ENCODE measurements at regions not wholly inside any gene's neighbourhood (a gene's known extent, or its start where the extent isn't known, plus 50 kb on each side); places are given as distances from the start of the nearest gene placed in this dataset.

DNA sequence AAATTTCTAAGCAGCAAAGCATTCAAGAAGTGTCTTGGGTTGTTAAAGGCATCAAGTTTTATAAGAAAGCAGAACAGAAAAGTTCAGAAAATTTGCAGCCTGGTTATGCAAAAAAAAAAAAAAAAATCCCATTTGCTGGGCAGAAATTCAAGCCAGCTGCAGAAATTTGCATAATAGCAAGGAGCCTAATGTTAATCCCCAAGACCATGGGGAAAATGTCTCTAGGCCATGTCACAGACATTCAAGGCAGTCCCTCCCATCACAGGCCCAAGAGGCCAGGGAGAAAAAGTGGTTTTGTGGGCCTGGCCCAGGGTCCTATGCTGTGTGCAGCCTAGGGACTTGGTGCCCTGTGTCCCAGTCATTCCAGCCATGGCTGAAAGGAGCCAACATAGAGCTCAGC is 269.0 kb upstream of the SLC39A10 start:
- DNase-seq (ENCODE audit: low spot score) = no peak
- no peak for ATAC-seq (ENCODE audit: low FRiP score)
- TF ChIP-seq, protein P1, sequence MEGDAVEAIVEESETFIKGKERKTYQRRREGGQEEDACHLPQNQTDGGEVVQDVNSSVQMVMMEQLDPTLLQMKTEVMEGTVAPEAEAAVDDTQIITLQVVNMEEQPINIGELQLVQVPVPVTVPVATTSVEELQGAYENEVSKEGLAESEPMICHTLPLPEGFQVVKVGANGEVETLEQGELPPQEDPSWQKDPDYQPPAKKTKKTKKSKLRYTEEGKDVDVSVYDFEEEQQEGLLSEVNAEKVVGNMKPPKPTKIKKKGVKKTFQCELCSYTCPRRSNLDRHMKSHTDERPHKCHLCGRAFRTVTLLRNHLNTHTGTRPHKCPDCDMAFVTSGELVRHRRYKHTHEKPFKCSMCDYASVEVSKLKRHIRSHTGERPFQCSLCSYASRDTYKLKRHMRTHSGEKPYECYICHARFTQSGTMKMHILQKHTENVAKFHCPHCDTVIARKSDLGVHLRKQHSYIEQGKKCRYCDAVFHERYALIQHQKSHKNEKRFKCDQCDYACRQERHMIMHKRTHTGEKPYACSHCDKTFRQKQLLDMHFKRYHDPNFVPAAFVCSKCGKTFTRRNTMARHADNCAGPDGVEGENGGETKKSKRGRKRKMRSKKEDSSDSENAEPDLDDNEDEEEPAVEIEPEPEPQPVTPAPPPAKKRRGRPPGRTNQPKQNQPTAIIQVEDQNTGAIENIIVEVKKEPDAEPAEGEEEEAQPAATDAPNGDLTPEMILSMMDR (IDR thresholded peaks at IDR 0.05) = no peak

DNA sequence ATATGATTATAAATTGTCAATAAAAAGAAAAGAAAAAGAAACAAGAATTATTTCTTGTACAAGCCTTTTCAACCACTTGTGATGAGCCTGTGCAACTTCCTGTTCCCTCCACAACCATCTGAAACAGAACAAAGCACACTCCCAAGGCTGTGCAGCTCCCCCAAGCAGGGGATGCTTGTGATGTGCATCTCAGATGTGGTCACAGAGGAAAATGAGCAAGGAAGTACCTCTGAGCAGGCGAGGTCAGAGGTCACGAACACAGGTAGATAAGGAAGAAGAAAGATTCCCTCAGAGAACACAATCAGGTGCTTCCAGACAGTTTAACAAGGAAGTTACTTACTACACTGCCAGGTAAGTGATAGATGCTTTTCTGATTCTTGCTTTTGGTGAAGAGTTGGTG is 274.8 kb upstream of the SLC39A10 start:
- ATAC-seq (ENCODE audit: low FRiP score) = no peak
- TF ChIP-seq, protein P1 (IDR thresholded peaks at IDR 0.05) = no peak
- DNase-seq (ENCODE audit: low spot score) = no peak

DNA sequence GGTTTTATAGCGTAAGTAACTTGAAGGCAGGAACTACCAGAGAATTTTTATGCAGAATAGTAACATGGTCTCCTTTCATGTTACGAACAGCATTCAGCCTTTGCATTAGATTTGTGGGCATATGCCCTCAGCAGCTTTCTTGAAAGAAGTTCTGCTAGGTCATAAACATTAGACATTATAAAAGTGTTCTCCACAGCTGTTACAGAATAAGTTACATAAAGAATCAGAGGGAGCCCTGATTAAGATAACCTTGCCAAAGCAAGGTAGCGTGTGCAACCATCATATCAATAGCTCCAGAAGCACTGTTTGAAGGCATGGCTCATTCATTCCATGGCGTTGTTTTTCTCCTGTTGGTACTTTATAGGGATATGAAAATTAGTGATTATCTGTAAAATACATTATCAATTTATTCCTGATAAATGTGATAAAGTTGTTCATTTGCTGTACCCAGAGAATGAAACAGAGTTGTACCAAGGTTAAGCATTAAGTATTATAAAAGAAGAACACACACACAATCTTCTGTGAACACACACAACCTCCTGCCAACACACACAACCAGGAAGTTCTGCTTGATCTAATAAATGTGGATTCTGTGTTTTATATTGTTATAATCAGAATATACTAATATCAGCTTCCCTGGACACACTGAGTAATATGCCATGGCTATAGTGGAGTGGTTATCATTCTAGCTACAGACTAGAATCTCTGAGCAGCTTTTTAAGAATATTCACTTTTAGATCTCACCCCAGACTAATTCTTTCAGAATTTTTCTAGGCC is 286.7 kb upstream of the SLC39A10 start:
- TF ChIP-seq, protein P1 (IDR thresholded peaks at IDR 0.05) = no peak
- no peak for DNase-seq (ENCODE audit: low spot score)
- no peak for ATAC-seq (ENCODE audit: low FRiP score)

DNA sequence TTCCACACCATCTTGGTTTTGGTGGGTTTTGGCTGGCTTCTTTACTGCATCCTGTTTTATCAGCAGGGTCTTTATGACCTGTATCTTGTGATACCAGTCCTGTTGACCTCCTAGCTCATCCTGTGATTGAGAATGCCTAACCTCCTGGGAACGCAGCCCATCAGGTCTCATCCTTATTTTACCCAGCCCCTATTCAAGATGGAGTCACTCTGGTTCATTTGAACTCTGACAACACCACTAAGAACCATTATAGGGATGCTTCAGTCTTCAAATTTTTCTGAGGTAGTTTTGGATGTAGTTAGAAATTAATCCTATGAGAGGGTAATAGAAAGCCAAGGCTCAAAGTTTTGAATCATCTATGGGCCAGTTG is 287.8 kb upstream of the SLC39A10 start:
- TF ChIP-seq, protein P1 (IDR thresholded peaks at IDR 0.05) = no peak
- no peak for DNase-seq (ENCODE audit: low spot score)
- ATAC-seq (ENCODE audit: low FRiP score) = no peak

DNA sequence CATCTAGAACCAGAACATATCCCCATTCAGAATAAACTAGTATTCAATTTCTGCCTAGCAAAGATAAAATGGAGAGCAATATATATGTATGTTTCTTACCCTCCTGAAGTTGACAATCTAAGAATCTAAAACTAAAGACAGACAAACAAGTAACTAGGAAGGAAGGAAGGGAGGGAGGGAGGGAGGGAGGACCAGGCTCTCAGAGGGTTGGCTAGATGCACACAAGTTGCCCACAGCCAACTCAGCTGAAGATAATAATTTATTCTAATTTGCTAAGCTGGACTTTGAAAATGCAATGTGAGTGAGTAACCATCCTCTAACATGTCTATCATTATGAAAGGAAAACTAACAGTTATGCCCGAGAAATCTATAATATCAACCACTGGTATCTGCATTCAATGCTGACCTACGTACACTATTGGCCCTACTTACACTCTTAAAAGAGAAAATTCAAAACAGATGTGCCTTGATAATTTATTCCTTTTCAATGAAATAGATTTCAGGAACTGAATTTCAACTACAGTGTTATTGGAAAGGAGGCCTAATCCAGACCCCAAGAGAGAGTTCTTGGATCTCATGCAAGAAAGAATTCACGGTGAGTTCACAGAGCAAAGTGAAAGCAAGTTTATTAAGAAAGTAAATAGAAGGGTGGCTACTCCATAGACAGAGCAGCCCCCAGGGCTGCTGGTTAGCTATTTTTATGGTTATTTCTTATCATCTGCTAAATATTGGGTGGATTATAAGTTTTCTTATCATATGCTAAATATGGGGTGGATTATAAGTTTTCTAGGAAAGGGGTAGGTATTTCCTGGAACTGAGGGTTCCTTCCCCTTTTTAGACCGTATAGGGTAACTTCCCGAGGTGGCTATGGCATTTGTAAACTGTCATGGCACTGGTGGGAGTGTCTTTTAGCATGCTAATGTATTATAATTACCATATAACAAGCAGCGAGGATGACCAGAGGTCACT is 288.5 kb upstream of the SLC39A10 start:
- DNase-seq (ENCODE audit: low spot score) (no peak), ATAC-seq (ENCODE audit: low FRiP score) (no peak)
- TF ChIP-seq, protein P1 (IDR thresholded peaks at IDR 0.05) = no peak

DNA sequence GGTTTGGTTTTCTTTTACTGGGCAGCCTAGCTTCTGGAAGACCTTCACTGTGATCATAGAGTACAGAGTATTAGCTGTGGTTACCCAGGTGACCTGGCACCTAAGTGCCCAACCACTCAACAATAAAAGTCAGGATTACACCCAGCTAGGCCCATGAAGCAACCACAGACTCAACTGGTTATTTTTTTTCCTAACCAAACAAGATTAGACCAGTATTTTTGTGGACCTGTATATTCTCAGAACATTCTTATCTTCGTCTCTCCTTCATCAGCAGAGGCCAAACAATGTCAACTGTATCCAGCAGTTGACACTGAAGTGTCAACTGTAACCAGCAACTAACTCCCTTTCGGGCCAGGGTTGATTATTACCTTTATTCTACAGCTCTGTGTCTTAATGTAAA is 289.2 kb upstream of the SLC39A10 start:
- no peak for DNase-seq (ENCODE audit: low spot score)
- TF ChIP-seq, protein P1 (IDR thresholded peaks at IDR 0.05) = no peak
- ATAC-seq (ENCODE audit: low FRiP score) = no peak

All from omental fat pad (tissue), 3 donors.